ENCODE measurements at regions not wholly inside any gene's neighbourhood (a gene's known extent, or its start where the extent isn't known, plus 50 kb on each side); places are given as distances from the start of the nearest gene placed in this dataset.

DNA sequence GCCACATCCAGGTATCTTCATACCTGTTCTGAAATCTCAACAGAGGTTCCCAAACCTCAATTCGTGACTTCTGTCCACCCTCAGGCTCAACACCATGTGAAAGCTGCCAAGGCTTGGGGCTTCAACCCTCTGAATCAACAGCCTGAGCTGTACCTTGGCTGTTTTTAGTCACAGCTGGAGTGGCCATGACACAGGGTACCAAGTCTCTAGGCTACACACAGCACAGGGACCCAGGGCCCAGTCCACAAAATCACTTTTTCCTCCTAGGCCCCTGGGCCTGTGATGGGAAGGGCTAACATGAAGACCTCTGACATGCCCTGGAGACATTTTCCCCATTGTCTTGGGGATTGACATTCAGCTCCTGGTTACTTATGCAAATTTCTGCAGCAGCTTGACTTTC is 464.9 kb downstream of the ELAVL2 start:
- no peak overlapping the region for H3K27ac ChIP-seq (ENCODE audit: low read depth, low read length, poor library complexity, severe bottlenecking)
- H3K4me1 ChIP-seq (ENCODE audit: insufficient read depth, low read length, poor library complexity, severe bottlenecking) = no peaks in the 10 kb centered on the region
- DNase-seq (ENCODE audit: low spot score) = no peak
- H3K9me2 ChIP-seq (ENCODE audit: insufficient read depth, low read length) = no peaks in the 10 kb centered on the region
- H3K4me3 ChIP-seq (ENCODE audit: low read depth, low read length, poor library complexity, severe bottlenecking) = no peak overlapping the region
- ChIA-PET CTCF (ENCODE audit: unreplicated experiment) (no interaction called here), POLR2A (no interaction called here)
- H2AFZ ChIP-seq (ENCODE audit: low read length) = no peak overlapping the region
- H3K36me3 ChIP-seq (ENCODE audit: insufficient read depth, low read length) = no peaks in the 10 kb centered on the region
- intact Hi-C loops (cut with micrococcal nuclease; ENCODE audit: unreplicated experiment) = no loop called here
- H3K9me3 ChIP-seq (ENCODE audit: low read length) = no peaks in the 10 kb centered on the region
- H4K20me1 ChIP-seq (ENCODE audit: insufficient read depth, low read length) = no peaks in the 10 kb centered on the region
- TF ChIP-seq, protein P1, sequence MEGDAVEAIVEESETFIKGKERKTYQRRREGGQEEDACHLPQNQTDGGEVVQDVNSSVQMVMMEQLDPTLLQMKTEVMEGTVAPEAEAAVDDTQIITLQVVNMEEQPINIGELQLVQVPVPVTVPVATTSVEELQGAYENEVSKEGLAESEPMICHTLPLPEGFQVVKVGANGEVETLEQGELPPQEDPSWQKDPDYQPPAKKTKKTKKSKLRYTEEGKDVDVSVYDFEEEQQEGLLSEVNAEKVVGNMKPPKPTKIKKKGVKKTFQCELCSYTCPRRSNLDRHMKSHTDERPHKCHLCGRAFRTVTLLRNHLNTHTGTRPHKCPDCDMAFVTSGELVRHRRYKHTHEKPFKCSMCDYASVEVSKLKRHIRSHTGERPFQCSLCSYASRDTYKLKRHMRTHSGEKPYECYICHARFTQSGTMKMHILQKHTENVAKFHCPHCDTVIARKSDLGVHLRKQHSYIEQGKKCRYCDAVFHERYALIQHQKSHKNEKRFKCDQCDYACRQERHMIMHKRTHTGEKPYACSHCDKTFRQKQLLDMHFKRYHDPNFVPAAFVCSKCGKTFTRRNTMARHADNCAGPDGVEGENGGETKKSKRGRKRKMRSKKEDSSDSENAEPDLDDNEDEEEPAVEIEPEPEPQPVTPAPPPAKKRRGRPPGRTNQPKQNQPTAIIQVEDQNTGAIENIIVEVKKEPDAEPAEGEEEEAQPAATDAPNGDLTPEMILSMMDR (conservative IDR thresholded peaks at IDR 0.05; ENCODE audit: low read length) = no peak
- no peak for TF ChIP-seq EZH2phosphoT487 (IDR thresholded peaks at IDR 0.05; ENCODE audit: borderline replicate concordance, low read depth, low read length)
- no peak overlapping the region for H3K4me2 ChIP-seq (ENCODE audit: low read length)
- BruUV-seq (replicated peaks) = no TSS peak
- no peaks in the 10 kb centered on the region for H3K79me2 ChIP-seq (ENCODE audit: insufficient read depth, low read depth, low read length)

DNA sequence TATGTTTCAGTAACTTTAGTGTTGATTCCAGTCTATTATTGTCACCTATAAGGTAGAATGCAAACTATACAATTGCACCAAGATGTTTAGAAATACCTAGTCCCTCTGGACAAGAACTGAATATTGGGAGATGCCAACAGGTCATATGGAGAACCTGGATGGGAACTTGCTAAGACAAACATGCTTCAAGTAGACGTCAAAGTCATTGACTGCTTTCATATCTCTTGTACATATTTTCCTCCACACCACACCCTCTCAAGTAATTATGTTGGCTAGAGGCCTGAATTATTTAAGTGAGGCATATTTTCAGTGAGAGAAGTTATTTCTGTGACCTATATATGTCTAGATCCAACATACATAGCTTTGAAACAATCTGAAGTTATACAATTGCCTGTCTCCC is 453.3 kb downstream of the ELAVL2 start:
- intact Hi-C loops (cut with micrococcal nuclease; ENCODE audit: unreplicated experiment) = no loop called here
- H3K9me3 ChIP-seq (ENCODE audit: low read length) = no peaks in the 10 kb centered on the region

DNA sequence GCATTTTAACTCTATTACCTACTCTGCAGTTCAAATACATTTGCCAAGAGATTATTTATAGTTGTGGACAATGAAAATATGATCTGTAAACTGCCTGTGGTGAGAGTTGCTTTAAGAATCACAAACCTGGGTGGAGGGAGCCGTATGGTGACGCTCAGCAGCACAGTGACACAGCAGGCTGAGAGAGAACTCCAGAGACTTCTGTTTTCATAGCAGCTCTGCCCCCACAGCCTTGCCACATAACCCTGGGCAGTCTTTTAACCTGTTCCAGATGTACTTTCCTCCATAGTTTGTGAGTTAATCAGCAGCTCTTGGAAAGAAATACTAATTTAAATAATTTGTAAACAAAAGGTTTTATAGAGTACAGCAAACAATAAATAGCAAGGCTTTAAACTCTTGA is 450.5 kb downstream of the ELAVL2 start:
- Histone ChIP-seq H3K4me3 (ENCODE audit: low read depth, low read length, poor library complexity, severe bottlenecking) (no peak overlapping the region), H3K4me2 (ENCODE audit: low read length) (no peak overlapping the region), H3K79me2 (ENCODE audit: insufficient read depth, low read depth, low read length) (no peaks in the 10 kb centered on the region), H4K20me1 (ENCODE audit: insufficient read depth, low read length) (no peaks in the 10 kb centered on the region), H3K4me1 (ENCODE audit: insufficient read depth, low read length, poor library complexity, severe bottlenecking) (no peaks in the 10 kb centered on the region), H3K36me3 (ENCODE audit: insufficient read depth, low read length) (no peaks in the 10 kb centered on the region), H3K9me3 (ENCODE audit: low read length) (no peaks in the 10 kb centered on the region), H3K27ac (ENCODE audit: low read depth, low read length, poor library complexity, severe bottlenecking) (no peak overlapping the region), H3K9me2 (ENCODE audit: insufficient read depth, low read length) (no peaks in the 10 kb centered on the region), H2AFZ (ENCODE audit: low read length) (no peak overlapping the region)
- POLR2A ChIA-PET = no interaction called here
- intact Hi-C loops (cut with micrococcal nuclease; ENCODE audit: unreplicated experiment) = no loop called here
- no TSS peak for BruUV-seq (replicated peaks)
- DNase-seq (ENCODE audit: low spot score) = no peak
- CTCF ChIA-PET (ENCODE audit: unreplicated experiment) = no interaction called here
- TF ChIP-seq EZH2phosphoT487 (IDR thresholded peaks at IDR 0.05; ENCODE audit: borderline replicate concordance, low read depth, low read length) = no peak
- TF ChIP-seq, protein P1 (conservative IDR thresholded peaks at IDR 0.05; ENCODE audit: low read length) = no peak

More for the DNA sequence above, 453.3 kb downstream of the ELAVL2 start:
- no TSS peak for BruUV-seq (replicated peaks)
- TF ChIP-seq, protein P1 (conservative IDR thresholded peaks at IDR 0.05; ENCODE audit: low read length) = no peak
- TF ChIP-seq EZH2phosphoT487 (IDR thresholded peaks at IDR 0.05; ENCODE audit: borderline replicate concordance, low read depth, low read length) = no peak
- CTCF ChIA-PET (ENCODE audit: unreplicated experiment) = no interaction called here
- DNase-seq (ENCODE audit: low spot score) = no peak
- Histone ChIP-seq H4K20me1 (ENCODE audit: insufficient read depth, low read length) (no peaks in the 10 kb centered on the region), H3K4me3 (ENCODE audit: low read depth, low read length, poor library complexity, severe bottlenecking) (no peak overlapping the region), H3K4me2 (ENCODE audit: low read length) (no peak overlapping the region), H3K36me3 (ENCODE audit: insufficient read depth, low read length) (no peaks in the 10 kb centered on the region), H3K79me2 (ENCODE audit: insufficient read depth, low read depth, low read length) (no peaks in the 10 kb centered on the region), H3K4me1 (ENCODE audit: insufficient read depth, low read length, poor library complexity, severe bottlenecking) (no peaks in the 10 kb centered on the region), H3K27ac (ENCODE audit: low read depth, low read length, poor library complexity, severe bottlenecking) (no peak overlapping the region), H3K9me2 (ENCODE audit: insufficient read depth, low read length) (no peaks in the 10 kb centered on the region), H2AFZ (ENCODE audit: low read length) (no peak overlapping the region)
- POLR2A ChIA-PET = no interaction called here

Measured in OCI-LY7 (cell line).